ENCODE measurements at regions not wholly inside any gene's neighbourhood (a gene's known extent, or its start where the extent isn't known, plus 50 kb on each side); places are given as distances from the start of the nearest gene placed in this dataset.

- peak overlapping the region; percentile 44 for H3K4me3 ChIP-seq (ENCODE audit: low read depth, low read length)
- TF ChIP-seq, protein P1, sequence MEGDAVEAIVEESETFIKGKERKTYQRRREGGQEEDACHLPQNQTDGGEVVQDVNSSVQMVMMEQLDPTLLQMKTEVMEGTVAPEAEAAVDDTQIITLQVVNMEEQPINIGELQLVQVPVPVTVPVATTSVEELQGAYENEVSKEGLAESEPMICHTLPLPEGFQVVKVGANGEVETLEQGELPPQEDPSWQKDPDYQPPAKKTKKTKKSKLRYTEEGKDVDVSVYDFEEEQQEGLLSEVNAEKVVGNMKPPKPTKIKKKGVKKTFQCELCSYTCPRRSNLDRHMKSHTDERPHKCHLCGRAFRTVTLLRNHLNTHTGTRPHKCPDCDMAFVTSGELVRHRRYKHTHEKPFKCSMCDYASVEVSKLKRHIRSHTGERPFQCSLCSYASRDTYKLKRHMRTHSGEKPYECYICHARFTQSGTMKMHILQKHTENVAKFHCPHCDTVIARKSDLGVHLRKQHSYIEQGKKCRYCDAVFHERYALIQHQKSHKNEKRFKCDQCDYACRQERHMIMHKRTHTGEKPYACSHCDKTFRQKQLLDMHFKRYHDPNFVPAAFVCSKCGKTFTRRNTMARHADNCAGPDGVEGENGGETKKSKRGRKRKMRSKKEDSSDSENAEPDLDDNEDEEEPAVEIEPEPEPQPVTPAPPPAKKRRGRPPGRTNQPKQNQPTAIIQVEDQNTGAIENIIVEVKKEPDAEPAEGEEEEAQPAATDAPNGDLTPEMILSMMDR (IDR thresholded peaks at IDR 0.05; ENCODE audit: low read depth, low read length, missing control alignments), result no peak
- no peak for DNase-seq (ENCODE audit: low read depth)
- in situ Hi-C loops (cut with HindIII; ENCODE audit: low sequenced_read_pairs), result no loop called here
Observed at GRCh38 chr1:98049370-98050135, 128.7 kb upstream of the DPYD start.

DNA sequence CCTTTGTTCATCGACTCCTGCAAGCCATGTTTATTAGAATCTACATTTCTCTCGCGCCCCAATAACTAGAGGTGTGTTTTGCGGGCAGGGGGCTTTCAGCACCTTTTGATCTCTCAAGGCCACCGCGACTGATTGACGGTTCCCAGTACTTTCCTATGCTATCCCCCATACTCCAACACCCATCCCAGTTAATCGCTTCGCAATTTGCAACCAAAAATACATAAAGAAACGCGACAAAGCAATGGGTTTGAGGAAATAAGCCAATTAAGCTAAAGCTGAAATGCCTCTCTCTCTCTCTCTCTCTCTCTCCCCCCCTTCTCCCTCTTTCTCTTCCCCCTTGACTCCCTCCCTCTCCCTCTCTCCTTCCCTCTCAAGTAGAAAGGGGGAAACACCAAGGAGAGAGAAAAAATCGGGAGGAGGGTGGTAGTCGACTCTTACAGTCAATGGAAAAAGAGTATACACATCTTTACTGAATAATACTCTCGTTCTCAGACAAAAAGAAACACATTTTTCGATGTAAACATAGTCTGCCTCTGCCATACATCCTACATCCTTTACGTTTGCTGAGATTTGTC, 128.0 kb upstream of the DPYD start:
- in situ Hi-C loops (cut with HindIII; ENCODE audit: low sequenced_read_pairs), result no loop called here
- TF ChIP-seq, protein P1 (IDR thresholded peaks at IDR 0.05; ENCODE audit: low read depth, low read length, missing control alignments), result no peak
- DNase-seq (ENCODE audit: low read depth), result no peak
- peak overlapping the region; percentile 44 for H3K4me3 ChIP-seq (ENCODE audit: low read depth, low read length)

DNA sequence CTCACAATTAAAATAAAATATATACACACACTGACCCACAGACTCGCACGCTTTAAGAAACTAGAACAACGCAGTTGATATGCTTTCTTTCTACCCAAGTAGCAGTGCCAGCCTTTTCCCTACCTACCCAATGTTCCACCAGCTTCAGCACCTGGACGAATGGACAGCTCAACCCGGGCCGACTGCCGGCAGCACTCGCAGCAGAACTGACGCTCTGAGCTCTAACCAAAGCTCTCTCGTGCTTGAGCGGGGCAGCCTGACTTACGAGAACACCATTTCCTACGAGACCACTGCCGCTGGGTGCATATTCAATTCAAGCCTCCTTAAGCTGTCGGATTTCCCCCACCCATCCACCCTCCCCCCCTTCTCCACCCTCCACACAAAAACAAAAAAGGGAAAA, 127.4 kb upstream of the DPYD start:
- H3K4me3 ChIP-seq (ENCODE audit: low read depth, low read length), result peak overlapping the region; percentile 44
- peak; percentile 78 for DNase-seq (ENCODE audit: low read depth)
- TF ChIP-seq, protein P1 (IDR thresholded peaks at IDR 0.05; ENCODE audit: low read depth, low read length, missing control alignments), result no peak
- in situ Hi-C loops (cut with HindIII; ENCODE audit: low sequenced_read_pairs), result no loop called here

DNA sequence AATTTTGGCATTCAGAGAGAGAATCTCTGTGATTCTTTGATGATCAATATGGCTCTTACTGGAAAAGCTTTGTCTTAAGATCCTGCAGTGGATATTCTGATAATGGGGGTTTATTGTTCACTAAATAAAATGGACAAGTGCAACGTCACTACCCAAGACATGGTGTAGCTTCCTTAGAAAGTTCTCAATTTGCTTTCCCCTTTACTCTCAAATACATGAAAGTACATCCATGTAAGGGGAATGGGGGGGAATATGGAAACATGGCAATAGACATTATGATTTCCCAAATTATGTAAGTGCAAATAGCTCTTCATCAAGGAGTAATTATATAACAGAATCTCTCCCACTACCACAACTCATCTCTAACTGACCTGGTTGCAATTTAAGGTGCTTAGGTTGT, 126.3 kb upstream of the DPYD start:
- TF ChIP-seq, protein P1 (IDR thresholded peaks at IDR 0.05; ENCODE audit: low read depth, low read length, missing control alignments), result no peak
- H3K4me3 ChIP-seq (ENCODE audit: low read depth, low read length), result no peak overlapping the region
- no peak for DNase-seq (ENCODE audit: low read depth)
- in situ Hi-C loops (cut with HindIII; ENCODE audit: low sequenced_read_pairs), result no loop called here

DNA sequence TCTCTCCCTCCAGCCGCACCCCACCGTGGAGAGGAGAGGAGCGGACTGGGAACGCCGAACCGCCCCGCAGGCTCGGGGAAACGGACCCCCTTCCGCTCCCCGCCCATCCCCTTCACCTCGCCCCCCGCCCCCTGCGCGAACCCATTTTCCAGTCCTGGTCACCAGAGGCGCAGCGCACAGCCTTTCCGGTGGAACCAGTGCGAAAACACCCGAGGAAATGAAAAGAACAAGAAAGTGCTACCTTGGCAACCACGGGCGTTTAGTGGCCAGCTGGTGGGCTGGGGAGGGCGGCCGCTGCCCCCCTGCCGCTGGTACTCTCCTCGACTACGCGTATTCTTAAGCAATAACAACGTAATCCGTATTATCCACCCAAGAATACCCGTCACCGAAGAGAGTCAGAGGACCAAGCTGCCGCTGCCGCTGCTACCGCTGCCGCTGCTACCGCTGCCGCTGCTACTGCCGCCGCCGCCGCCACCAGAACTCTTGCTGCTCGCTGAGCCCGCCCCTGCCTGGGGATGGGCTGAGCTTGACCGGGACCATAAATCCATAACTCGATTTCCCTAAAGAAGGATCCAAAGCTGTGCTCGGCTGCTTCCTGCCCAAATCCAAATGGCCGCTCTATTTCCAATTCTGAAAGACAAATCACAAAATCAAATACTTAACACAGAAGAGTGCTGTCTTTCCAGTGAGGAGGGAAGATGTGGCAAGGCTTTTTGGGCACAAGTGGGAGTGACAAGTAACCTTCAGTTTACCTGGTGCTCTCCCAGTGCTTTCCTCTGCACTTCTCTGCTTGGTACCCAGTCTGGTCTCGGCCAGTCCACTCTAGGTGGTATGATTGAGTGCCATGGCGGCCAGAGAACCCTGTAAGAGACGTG, 125.2 kb upstream of the DPYD start:
- TF ChIP-seq, protein P1 (IDR thresholded peaks at IDR 0.05; ENCODE audit: low read depth, low read length, missing control alignments), result no peak
- no peak for DNase-seq (ENCODE audit: low read depth)
- peak overlapping the region; percentile 73 for H3K4me3 ChIP-seq (ENCODE audit: low read depth, low read length)
- in situ Hi-C loops (cut with HindIII; ENCODE audit: low sequenced_read_pairs), result no loop called here

DNA sequence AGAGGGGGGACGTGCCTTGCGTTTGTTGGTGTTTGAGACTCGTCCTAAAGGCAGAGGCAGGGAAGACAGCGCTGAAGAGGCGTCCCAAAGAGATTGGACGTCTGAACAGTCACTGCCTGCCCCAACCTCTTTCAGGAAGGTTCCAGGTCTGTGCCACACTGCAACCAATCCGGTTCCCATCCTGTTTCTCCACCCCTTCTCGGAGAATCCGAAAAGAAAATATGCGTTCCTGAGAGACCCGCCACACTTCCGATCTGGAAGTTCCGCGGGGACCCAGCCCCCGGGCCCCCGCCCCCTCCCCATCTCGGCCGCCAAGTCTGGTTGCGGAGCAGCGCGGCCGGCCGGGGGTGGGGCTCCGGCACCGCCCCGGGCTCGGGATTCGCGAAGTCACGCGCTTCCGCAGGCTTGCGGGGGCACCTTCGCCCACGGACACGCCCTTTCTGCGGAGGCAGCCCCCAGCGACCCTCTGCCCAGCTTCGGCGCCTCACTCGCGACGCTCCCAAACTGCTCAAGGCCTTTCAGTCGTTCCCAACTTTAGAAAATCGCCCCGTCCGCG, 124.5 kb upstream of the DPYD start:
- in situ Hi-C loops (cut with HindIII; ENCODE audit: low sequenced_read_pairs), result no loop called here
- peak overlapping the region; percentile 73 for H3K4me3 ChIP-seq (ENCODE audit: low read depth, low read length)
- TF ChIP-seq, protein P1 (IDR thresholded peaks at IDR 0.05; ENCODE audit: low read depth, low read length, missing control alignments), result no peak
- no peak for DNase-seq (ENCODE audit: low read depth)
